ENCODE measurements at regions not wholly inside any gene's neighbourhood (a gene's known extent, or its start where the extent isn't known, plus 50 kb on each side); places are given as distances from the start of the nearest gene placed in this dataset.

GRCh38 chr7:115352375-115352774 lies 430.5 kb downstream of the MDFIC start:
- Histone ChIP-seq H3K36me3 (ENCODE audit: insufficient read depth in 1 of 2, low read depth in 1 of 2) (no peaks in the 10 kb centered on the region), H3K27me3 (ENCODE audit: insufficient read depth in 3 of 3, low read length in 2 of 3) (no peaks in the 10 kb centered on the region), H3K27ac (no peak overlapping the region), H3K9me3 (no peaks in the 10 kb centered on the region), H3K4me1 (no peaks in the 10 kb centered on the region), H3K4me3 (no peak overlapping the region)
- WGBS, 3 donors = 50 to 66% (median 62%) methylated on average over 2 of the region's 2 CpGs
- ATAC-seq = no peak
- no peak for TF ChIP-seq CTCF (IDR thresholded peaks at IDR 0.05)
- DNase-seq = no peak
- intact Hi-C loops (cut with DNase I) = no loop called here

- Histone ChIP-seq H3K36me3 (ENCODE audit: insufficient read depth in 1 of 2, low read depth in 1 of 2) (no peaks in the 10 kb centered on the region), H3K27ac (no peak overlapping the region), H3K4me1 (no peaks in the 10 kb centered on the region), H3K4me3 (no peak overlapping the region), H3K27me3 (ENCODE audit: insufficient read depth in 3 of 3, low read length in 2 of 3) (no peaks in the 10 kb centered on the region), H3K9me3 (no peaks in the 10 kb centered on the region)
- WGBS, 3 donors = 85 to 93% (median 89%) methylated on average over 1 of the region's 1 CpG
- TF ChIP-seq CTCF (IDR thresholded peaks at IDR 0.05) = no peak
- intact Hi-C loops (cut with DNase I) = no loop called here
- ATAC-seq (no peak), DNase-seq (no peak)
Measured at GRCh38 chr7:115350764-115351163, 428.9 kb downstream of the MDFIC start.

- DNase-seq = no peak
- no peaks in the 10 kb centered on the region for H3K9me3 ChIP-seq
- no peak overlapping the region for H3K4me3 ChIP-seq
- intact Hi-C loops (cut with DNase I) = no loop called here
- no peak for ATAC-seq
- TF ChIP-seq CTCF (IDR thresholded peaks at IDR 0.05) = no peak
- H3K4me1 ChIP-seq = no peaks in the 10 kb centered on the region
- H3K36me3 ChIP-seq (ENCODE audit: insufficient read depth in 1 of 2, low read depth in 1 of 2) = no peaks in the 10 kb centered on the region
- no peaks in the 10 kb centered on the region for H3K27me3 ChIP-seq (ENCODE audit: insufficient read depth in 3 of 3, low read length in 2 of 3)
- 89 to 92% (median 92%) methylated on average over 1 of the region's 1 CpG for WGBS, 3 donors
- H3K27ac ChIP-seq = no peak overlapping the region
Measured at GRCh38 chr7:115349635-115350034, 427.7 kb downstream of the MDFIC start.

- no peak overlapping the region for H3K4me3 ChIP-seq
- H3K9me3 ChIP-seq = no peaks in the 10 kb centered on the region
- ATAC-seq (no peak), DNase-seq (no peak)
- H3K27me3 ChIP-seq (ENCODE audit: insufficient read depth in 3 of 3, low read length in 2 of 3) = no peaks in the 10 kb centered on the region
- intact Hi-C loops (cut with DNase I) = no loop called here
- WGBS, 3 donors = 14 to 35% (median 30%) methylated on average over 1 of the region's 1 CpG
- no peaks in the 10 kb centered on the region for H3K36me3 ChIP-seq (ENCODE audit: insufficient read depth in 1 of 2, low read depth in 1 of 2)
- no peaks in the 10 kb centered on the region for H3K4me1 ChIP-seq
- no peak for TF ChIP-seq CTCF (IDR thresholded peaks at IDR 0.05)
- H3K27ac ChIP-seq = no peak overlapping the region
Measured at GRCh38 chr7:115346685-115347084, 424.8 kb downstream of the MDFIC start.

- H3K27me3 ChIP-seq (ENCODE audit: insufficient read depth in 3 of 3, low read length in 2 of 3) = no peaks in the 10 kb centered on the region
- ATAC-seq (no peak), DNase-seq (no peak)
- WGBS, 3 donors = 84 to 94% (median 88%) methylated on average over 4 of the region's 4 CpGs
- H3K4me3 ChIP-seq = no peak overlapping the region
- intact Hi-C loops (cut with DNase I) = no loop called here
- H3K4me1 ChIP-seq = no peaks in the 10 kb centered on the region
- H3K9me3 ChIP-seq = no peaks in the 10 kb centered on the region
- H3K27ac ChIP-seq = no peak overlapping the region
- H3K36me3 ChIP-seq (ENCODE audit: insufficient read depth in 1 of 2, low read depth in 1 of 2) = no peaks in the 10 kb centered on the region
- TF ChIP-seq CTCF (IDR thresholded peaks at IDR 0.05) = peak; percentile 9
Measured at GRCh38 chr7:115340828-115341227, 418.9 kb downstream of the MDFIC start.
